LNCAP (cell line): ENCODE measurements at regions not wholly inside any gene's neighbourhood (a gene's known extent, or its start where the extent isn't known, plus 50 kb on each side); places are given as distances from the start of the nearest gene placed in this dataset.

Source experiments
- TF ChIP-seq, protein P1 (sequence below): fragments of 450-650 bp; IDR thresholded peaks from 2 replicates; pipeline ENCODE4 v1.5.1; 2017; ENCODE audit warnings: mild to moderate bottlenecking

GRCh38 chr20:12051206-12052163, 133.8 kb downstream of the BTBD3 start:
- TF ChIP-seq, protein P1, sequence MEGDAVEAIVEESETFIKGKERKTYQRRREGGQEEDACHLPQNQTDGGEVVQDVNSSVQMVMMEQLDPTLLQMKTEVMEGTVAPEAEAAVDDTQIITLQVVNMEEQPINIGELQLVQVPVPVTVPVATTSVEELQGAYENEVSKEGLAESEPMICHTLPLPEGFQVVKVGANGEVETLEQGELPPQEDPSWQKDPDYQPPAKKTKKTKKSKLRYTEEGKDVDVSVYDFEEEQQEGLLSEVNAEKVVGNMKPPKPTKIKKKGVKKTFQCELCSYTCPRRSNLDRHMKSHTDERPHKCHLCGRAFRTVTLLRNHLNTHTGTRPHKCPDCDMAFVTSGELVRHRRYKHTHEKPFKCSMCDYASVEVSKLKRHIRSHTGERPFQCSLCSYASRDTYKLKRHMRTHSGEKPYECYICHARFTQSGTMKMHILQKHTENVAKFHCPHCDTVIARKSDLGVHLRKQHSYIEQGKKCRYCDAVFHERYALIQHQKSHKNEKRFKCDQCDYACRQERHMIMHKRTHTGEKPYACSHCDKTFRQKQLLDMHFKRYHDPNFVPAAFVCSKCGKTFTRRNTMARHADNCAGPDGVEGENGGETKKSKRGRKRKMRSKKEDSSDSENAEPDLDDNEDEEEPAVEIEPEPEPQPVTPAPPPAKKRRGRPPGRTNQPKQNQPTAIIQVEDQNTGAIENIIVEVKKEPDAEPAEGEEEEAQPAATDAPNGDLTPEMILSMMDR = no peak

GRCh38 chr20:12053353-12053752, 135.7 kb downstream of the BTBD3 start:
- TF ChIP-seq, protein P1 = no peak

DNA sequence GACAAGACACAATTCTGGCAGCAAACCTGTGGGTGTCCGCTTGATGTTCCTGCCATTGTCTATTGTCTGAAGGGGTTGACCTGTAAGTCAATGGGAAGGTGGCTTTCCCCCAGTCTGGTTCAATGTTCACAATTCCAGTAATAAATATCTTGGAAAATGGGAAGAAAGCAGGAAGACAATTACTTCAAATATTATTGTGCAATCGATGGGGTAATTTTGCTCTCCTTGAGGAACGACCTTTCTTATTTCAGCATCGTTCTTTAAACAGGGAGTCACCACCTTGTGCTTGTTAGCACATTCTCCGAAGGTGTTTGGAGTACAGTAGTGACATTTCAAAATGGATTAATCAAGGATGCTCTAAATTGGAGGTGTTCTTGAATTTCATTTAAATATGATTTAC, 136.9 kb downstream of the BTBD3 start:
- TF ChIP-seq, protein P1 = no peak

- TF ChIP-seq, protein P1 = no peak
Measured at GRCh38 chr20:12055161-12055560, 137.5 kb downstream of the BTBD3 start.

DNA sequence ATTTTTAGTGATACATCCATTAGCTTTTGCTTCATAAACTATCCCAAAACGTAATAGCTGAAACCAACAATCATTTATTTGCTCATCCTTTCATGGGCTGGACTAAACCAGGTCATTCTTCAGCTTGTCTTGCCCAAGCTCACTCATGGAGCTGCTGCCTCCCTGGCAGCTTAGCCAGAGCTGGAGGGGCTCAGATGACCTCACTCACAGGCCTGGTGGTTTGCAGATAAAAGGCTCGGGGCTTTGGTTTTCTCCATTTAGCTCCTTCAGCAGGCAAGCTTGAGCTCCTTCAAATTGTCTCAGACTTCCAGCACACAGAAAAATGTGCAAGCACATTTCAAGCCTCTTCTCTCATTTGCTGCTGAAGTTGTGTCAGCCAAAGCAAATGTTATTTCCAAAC, 139.1 kb downstream of the BTBD3 start:
- TF ChIP-seq, protein P1 = no peak

DNA sequence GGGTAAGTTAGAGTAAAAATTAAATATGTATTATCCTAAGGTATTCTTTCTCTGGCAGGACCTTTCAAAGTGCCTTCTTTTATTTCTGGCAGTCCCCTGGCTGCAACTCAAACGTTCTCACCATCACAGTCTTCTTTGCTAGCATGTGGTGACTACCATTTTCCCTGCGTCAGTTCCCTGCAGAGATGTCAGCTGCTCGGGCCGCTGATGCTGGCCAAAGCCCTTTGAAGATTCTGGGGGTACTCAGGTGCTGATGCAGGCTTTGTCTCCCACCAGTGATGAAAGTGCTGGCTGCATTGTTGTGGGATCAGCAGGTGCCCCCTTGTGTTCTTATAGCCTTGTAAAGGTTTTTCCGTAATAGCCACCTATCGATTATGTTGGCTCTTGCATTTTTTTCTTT, 140.1 kb downstream of the BTBD3 start:
- TF ChIP-seq, protein P1 = no peak

GRCh38 chr20:12058216-12058615, 140.5 kb downstream of the BTBD3 start:
- TF ChIP-seq, protein P1 = no peak
